ENCODE measurements at regions not wholly inside any gene's neighbourhood (a gene's known extent, or its start where the extent isn't known, plus 50 kb on each side); places are given as distances from the start of the nearest gene placed in this dataset.

DNA sequence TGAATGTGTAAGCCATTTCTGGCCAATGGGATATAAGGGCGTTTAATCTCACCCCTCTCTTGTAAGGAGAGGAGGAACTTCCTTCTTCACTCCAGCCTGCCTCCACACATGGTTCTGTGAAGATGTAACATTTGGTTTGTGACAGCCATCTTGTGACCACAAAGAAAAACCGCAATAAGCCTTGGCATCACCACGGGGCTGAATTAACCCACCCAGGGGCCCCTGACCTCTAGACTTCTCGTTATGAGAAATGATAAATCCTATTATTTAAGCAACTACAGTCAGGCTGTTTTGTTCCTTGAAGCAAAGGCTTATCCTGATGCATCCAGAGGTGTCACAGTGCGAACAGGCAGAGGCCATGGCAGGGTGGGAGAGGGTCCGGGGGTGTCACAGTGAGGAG is 139.7 kb downstream of the CDC5L start:
- TF ChIP-seq, protein P1, sequence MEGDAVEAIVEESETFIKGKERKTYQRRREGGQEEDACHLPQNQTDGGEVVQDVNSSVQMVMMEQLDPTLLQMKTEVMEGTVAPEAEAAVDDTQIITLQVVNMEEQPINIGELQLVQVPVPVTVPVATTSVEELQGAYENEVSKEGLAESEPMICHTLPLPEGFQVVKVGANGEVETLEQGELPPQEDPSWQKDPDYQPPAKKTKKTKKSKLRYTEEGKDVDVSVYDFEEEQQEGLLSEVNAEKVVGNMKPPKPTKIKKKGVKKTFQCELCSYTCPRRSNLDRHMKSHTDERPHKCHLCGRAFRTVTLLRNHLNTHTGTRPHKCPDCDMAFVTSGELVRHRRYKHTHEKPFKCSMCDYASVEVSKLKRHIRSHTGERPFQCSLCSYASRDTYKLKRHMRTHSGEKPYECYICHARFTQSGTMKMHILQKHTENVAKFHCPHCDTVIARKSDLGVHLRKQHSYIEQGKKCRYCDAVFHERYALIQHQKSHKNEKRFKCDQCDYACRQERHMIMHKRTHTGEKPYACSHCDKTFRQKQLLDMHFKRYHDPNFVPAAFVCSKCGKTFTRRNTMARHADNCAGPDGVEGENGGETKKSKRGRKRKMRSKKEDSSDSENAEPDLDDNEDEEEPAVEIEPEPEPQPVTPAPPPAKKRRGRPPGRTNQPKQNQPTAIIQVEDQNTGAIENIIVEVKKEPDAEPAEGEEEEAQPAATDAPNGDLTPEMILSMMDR (IDR thresholded peaks at IDR 0.05; ENCODE audit: low read depth, low read length), result no peak

DNA sequence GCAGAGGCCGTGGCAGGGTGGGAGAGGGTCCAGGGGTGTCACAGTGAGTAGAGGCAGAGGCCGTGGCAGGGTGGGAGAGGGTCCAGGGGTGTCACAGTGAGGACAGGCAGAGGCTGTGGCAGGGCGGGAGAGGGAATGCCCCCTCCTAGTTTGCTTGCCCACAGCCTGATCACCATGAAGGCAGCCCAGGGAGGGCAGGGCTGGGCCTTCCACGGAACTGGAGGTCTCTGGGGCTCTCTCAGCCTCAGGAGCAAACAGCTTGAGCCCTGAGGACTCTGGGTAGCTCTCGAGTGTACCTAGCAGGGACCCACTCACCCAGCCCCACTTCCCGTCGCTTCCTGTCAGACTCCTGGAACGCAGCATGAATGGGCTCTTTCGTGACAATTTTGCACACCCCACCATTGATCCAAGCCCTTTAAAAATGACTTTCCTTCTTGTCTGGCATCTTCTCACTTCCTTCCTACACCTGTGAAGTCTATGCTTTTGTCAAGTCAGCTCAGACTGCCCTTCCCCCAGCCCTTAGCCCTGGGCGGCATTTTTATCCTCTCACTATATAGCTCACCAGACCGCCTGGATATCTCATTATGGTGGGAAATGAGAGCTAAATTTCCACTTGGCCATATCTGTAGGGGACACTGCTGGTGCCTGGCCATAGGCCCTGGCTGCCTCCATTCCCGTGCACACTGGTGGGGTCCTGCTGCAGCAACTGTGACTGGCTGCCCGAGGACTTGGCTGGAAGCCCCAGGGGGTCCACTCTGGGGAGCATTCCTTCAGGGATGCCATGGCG is 140.3 kb downstream of the CDC5L start:
- DNase-seq (ENCODE audit: extremely low read depth, low read depth), result no peak
- TF ChIP-seq, protein P1 (IDR thresholded peaks at IDR 0.05; ENCODE audit: low read depth, low read length), result no peak

More for the DNA sequence above, 139.7 kb downstream of the CDC5L start:
- DNase-seq (ENCODE audit: extremely low read depth, low read depth), result no peak

DNA sequence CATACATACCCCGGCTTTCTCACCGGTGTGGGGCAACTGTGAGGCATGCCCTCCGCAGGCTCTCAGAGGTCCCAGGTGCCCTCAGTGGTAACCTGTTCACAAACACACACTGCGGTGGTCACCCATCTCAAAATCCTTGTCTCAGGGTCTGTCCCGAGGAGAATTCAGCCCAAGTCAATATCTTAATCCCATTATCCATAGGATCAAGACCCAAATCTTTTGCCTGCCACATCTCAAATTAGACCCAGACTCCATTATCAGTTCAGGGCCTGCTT is 140.8 kb downstream of the CDC5L start:
- no peak for DNase-seq (ENCODE audit: extremely low read depth, low read depth)
- TF ChIP-seq, protein P1 (IDR thresholded peaks at IDR 0.05; ENCODE audit: low read depth, low read length), result no peak

DNA sequence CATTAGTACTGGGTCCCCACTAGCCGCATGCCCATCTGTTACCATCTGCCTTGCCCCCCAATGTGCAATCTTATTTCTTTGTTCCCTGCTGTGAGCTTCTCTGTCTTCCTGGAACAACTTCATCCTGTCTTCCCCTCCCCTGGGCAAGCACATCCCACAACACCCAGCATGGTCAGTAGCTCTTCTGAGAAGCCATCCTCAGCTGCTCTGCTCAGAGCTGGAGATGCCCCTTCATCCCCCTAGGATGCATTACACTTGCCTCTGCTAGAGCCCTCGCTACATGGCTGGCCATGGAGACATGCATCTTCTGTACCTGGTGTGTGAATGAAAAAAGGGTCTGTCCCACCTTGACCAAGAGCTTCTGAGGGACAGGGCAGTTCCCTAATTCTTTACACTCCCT is 141.2 kb downstream of the CDC5L start:
- DNase-seq (ENCODE audit: extremely low read depth, low read depth), result no peak
- TF ChIP-seq, protein P1 (IDR thresholded peaks at IDR 0.05; ENCODE audit: low read depth, low read length), result no peak

DNA sequence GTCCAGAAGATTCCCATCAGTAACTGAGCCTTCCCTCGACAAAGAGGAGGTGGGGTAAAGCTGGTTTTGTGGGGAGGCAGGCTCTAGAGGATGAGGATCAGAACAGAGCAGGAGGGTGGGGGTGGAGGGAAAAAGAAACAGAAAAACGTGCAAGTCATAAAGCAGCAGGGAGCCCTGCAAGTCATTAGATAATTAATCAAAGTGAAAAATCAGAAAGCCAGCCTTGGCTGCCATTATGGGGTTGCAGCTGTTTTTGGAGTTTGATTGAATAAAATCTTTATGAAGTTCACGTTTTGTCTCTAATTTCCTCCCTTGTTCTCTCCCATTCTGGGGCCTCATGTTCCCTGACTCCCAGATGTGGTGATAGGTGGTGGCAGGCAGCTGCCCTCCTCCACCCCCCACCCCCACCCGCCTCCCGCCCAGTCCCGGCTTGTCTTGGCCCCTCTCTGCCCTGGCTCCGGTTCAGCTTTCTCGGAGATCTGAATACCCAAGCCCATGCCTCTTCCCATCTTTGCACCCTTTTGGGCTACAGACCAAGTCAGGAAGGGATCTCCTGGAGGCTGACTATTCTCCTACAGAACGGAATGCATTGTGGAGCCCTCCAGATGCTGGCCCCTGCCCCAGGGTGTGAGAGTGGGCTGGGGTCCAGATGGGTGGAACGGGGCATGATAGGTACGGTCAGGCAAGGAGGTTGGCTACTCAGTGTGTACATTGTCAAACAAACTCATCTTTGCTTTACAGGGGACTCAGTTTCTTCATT is 141.8 kb downstream of the CDC5L start:
- TF ChIP-seq, protein P1 (IDR thresholded peaks at IDR 0.05; ENCODE audit: low read depth, low read length), result no peak
- no peak for DNase-seq (ENCODE audit: extremely low read depth, low read depth)

DNA sequence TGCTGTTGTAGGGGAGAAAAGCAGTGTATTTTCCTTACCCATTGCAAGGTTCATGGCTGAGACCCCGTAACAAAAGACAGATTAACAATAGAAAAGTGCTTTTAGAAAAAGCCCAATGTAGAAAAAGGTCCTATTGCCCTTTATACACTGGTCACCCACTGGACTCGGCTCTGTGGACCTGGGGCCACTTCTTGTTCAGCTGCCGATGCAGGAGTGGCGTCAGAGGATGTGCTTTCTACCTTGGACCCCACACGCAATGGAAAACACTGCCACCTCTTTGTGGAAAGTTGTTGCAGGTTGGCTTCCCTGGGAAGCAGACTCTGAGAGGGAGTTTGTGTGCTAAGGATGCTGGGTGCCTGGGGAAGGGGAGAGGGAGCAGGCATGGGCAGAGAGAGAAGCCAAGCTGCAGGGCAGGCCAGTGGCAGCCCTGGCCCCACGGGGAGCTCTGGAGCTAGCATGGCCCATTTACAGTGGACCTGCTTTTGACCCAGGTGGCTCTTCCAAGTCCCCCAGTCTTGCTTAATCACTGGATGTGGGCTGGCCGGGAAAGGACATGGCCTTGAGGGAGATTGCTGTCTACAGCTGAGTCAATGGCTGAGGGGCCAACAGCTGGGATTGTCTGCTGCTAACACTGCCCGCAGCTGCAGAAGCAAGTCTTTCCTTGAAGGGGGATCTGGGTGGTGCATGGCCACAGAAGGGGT is 142.9 kb downstream of the CDC5L start:
- TF ChIP-seq, protein P1 (IDR thresholded peaks at IDR 0.05; ENCODE audit: low read depth, low read length), result no peak
- no peak for DNase-seq (ENCODE audit: extremely low read depth, low read depth)

DNA sequence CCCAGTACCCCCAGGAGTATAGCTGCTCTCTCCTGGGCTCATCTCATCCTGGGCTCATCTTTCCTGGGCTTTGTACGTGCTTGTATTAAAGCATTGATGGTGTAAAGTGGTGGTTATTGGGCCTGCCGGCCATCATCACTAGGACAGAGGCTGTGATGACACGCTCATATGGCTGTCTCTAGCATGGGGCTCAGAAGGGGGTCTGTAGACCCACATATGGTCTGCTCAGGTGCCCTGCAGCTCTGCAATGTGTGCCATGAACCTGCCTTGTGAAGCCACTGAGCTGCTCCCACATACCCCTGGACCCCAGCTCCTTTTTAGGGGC is 143.4 kb downstream of the CDC5L start:
- TF ChIP-seq, protein P1 (IDR thresholded peaks at IDR 0.05; ENCODE audit: low read depth, low read length), result no peak
- no peak for DNase-seq (ENCODE audit: extremely low read depth, low read depth)
